GM23338 (cell line): ENCODE measurements at regions not wholly inside any gene's neighbourhood (a gene's known extent, or its start where the extent isn't known, plus 50 kb on each side); places are given as distances from the start of the nearest gene placed in this dataset.

Experiments
- ATAC-seq: fragments of 200-7000 bp; cut with Tn5 transposase; 3 replicates; pipeline ENCODE4 v1.9.1; 2020
- DNase-seq: peaks from one replicate; pipeline ENCODE4 v3.0.0-alpha.2; 2015; ENCODE audit warnings: low spot score
- H2AFZ ChIP-seq: fragments of 200-600 bp; sonication (generic); 2 replicates; pipeline ENCODE4 v1.8.0; 2016; ENCODE audit warnings: antibody characterized with exemption, mild to moderate bottlenecking, moderate library complexity
- H3F3A ChIP-seq: fragments of 200-600 bp; sonication (generic); replicated peaks from 2 replicates; pipeline ENCODE4 v1.8.0; 2017; ENCODE audit warnings: antibody characterized with exemption, mixed run types, low read depth
- H3K27ac ChIP-seq: fragments of 200-600 bp; sonication (generic); 2 replicates; pipeline ENCODE4 v1.6.1; 2016; ENCODE audit warnings: low read depth
- H3K27me3 ChIP-seq: fragments of 200-600 bp; sonication (generic); 2 replicates; pipeline ENCODE4 v1.8.0; 2016; ENCODE audit warnings: mild to moderate bottlenecking, mixed run types, moderate library complexity; ENCODE audit not compliant: insufficient read depth
- H3K36me3 ChIP-seq: fragments of 200-600 bp; sonication (generic); 2 replicates; pipeline ENCODE4 v1.8.0; 2016; ENCODE audit warnings: mild to moderate bottlenecking; ENCODE audit not compliant: insufficient read depth
- H3K4me1 ChIP-seq: fragments of 200-600 bp; sonication (generic); 2 replicates; pipeline ENCODE4 v1.8.0; 2016; ENCODE audit warnings: mild to moderate bottlenecking, moderate library complexity; ENCODE audit not compliant: insufficient read depth
- H3K4me2 ChIP-seq: fragments of 200-600 bp; sonication (generic); 2 replicates; pipeline ENCODE4 v1.7.1; 2017; ENCODE audit warnings: mixed run types
- H3K4me3 ChIP-seq: fragments of 200-600 bp; sonication (generic); 2 replicates; pipeline ENCODE4 v1.6.1; 2016; ENCODE audit warnings: mixed run types
- H3K79me2 ChIP-seq: fragments of 200-600 bp; sonication (generic); replicated peaks from 2 replicates; pipeline ENCODE4 v1.8.0; 2017; ENCODE audit warnings: mild to moderate bottlenecking; ENCODE audit not compliant: insufficient read depth
- H3K9me2 ChIP-seq: fragments of 200-600 bp; sonication (generic); 2 replicates; pipeline ENCODE4 v1.8.0; 2017; ENCODE audit not compliant: insufficient read depth
- H4K20me1 ChIP-seq: fragments of 200-600 bp; sonication (generic); replicated peaks from 2 replicates; pipeline ENCODE4 v1.8.0; 2017; ENCODE audit warnings: mild to moderate bottlenecking; ENCODE audit not compliant: insufficient read depth
- H3K27ac Mint-ChIP-seq: 2 replicates; pipeline ENCODE4 v1.8.0; 2020; ENCODE audit warnings: inconsistent platforms, mild to moderate bottlenecking, moderate library complexity, mixed read lengths
- H3K27me3 Mint-ChIP-seq: 3 replicates; pipeline ENCODE4 v1.8.0; 2022; ENCODE audit warnings: low read depth, mild to moderate bottlenecking, moderate library complexity, mixed read lengths, inconsistent platforms; ENCODE audit not compliant: insufficient read depth, poor library complexity
- H3K36me3 Mint-ChIP-seq: 3 replicates; pipeline ENCODE4 v1.8.0; 2021; ENCODE audit warnings: low read depth, mild to moderate bottlenecking, inconsistent platforms, moderate library complexity, mixed read lengths
- H3K4me1 Mint-ChIP-seq: 3 replicates; pipeline ENCODE4 v1.8.0; 2020; ENCODE audit warnings: mild to moderate bottlenecking, inconsistent platforms, mixed read lengths
- H3K4me3 Mint-ChIP-seq: 3 replicates; pipeline ENCODE4 v1.8.0; 2021; ENCODE audit warnings: moderate library complexity, mild to moderate bottlenecking, inconsistent platforms, mixed read lengths
- H3K9me3 Mint-ChIP-seq: 3 replicates; pipeline ENCODE4 v1.8.0; 2020; ENCODE audit warnings: moderate library complexity, mild to moderate bottlenecking, inconsistent platforms, mixed read lengths
- CREB1 ChIP-seq: fragments of 250-450 bp; sonication (Bioruptor Pico); IDR thresholded peaks from 2 replicates; pipeline ENCODE4 v1.5.0; 2020; ENCODE audit warnings: low read depth, mild to moderate bottlenecking, moderate library complexity
- CTCF ChIP-seq, 2 experiments: fragments of 200-600 bp in 1 of 2; sonication (generic) in 1 of 2; conservative IDR thresholded peaks; 2 replicates each; pipeline versions ENCODE4 v1.5.1 to v1.6.1; 2016 to 2017; ENCODE audit warnings: antibody characterized with exemption in 2 of 2, low read depth in 2 of 2, mild to moderate bottlenecking in 2 of 2, moderate library complexity in 1 of 2
- EZH2 ChIP-seq: fragments of 200-600 bp; sonication (generic); IDR thresholded peaks from one replicate; pipeline ENCODE4 v1.8.0; 2017; ENCODE audit warnings: antibody characterized with exemption, mild to moderate bottlenecking, low read depth; ENCODE audit not compliant: unreplicated experiment
- EZH2phosphoT487 ChIP-seq: fragments of 200-600 bp; sonication (generic); IDR thresholded peaks from one replicate; pipeline ENCODE4 v1.8.1; 2018; ENCODE audit warnings: antibody characterized with exemption; ENCODE audit not compliant: unreplicated experiment
- JUNB ChIP-seq: IDR thresholded peaks from one replicate; pipeline ENCODE4 v1.6.1; 2016; ENCODE audit warnings: antibody characterized with exemption; ENCODE audit not compliant: unreplicated experiment
- NANOG ChIP-seq: IDR thresholded peaks from 2 replicates; pipeline ENCODE4 v1.6.1; 2016; ENCODE audit warnings: antibody characterized with exemption, borderline replicate concordance
- POLR2AphosphoS5 ChIP-seq: IDR thresholded peaks from 2 replicates; pipeline ENCODE4 v1.6.1; 2016; ENCODE audit warnings: antibody characterized with exemption, low read depth
- STAT1 ChIP-seq: IDR thresholded peaks from one replicate; pipeline ENCODE4 v1.6.1; 2016; ENCODE audit warnings: antibody characterized with exemption; ENCODE audit not compliant: unreplicated experiment
- ZNF114 ChIP-seq: fragments of 250-450 bp; sonication (Bioruptor Pico); IDR thresholded peaks from 2 replicates; pipeline ENCODE4 v1.5.0; 2020; ENCODE audit warnings: mild to moderate bottlenecking, moderate library complexity
- ZNF462 ChIP-seq: fragments of 250-450 bp; sonication (Bioruptor Pico); IDR thresholded peaks from 2 replicates; pipeline ENCODE4 v1.5.0; 2020; ENCODE audit warnings: mild to moderate bottlenecking, moderate library complexity
- TF ChIP-seq, protein P1 (sequence below): IDR thresholded peaks from one replicate; pipeline ENCODE4 v1.6.1; 2018; ENCODE audit warnings: antibody characterized with exemption; ENCODE audit not compliant: unreplicated experiment

- H3K4me1 ChIP-seq, result peaks cover 7% of the 10 kb centered on the region; the same call in 1 of the 2 replicates
- H2AFZ ChIP-seq, result no peak overlapping the region
- no peaks in the 10 kb centered on the region for H3K79me2 ChIP-seq
- no peaks in the 10 kb centered on the region for H3K36me3 ChIP-seq
- peaks cover 9% of the 10 kb centered on the region; the same call in 1 of the 2 replicates for H3K9me2 ChIP-seq
- peaks cover 3% of the 10 kb centered on the region for H3K27me3 Mint-ChIP-seq
- H3K4me2 ChIP-seq, result no peak overlapping the region
- no peak overlapping the region for H3K27ac ChIP-seq
- H3K9me3 Mint-ChIP-seq, result peaks cover 7% of the 10 kb centered on the region
- no peaks in the 10 kb centered on the region for H3K27me3 ChIP-seq
- TF ChIP-seq, protein P1, sequence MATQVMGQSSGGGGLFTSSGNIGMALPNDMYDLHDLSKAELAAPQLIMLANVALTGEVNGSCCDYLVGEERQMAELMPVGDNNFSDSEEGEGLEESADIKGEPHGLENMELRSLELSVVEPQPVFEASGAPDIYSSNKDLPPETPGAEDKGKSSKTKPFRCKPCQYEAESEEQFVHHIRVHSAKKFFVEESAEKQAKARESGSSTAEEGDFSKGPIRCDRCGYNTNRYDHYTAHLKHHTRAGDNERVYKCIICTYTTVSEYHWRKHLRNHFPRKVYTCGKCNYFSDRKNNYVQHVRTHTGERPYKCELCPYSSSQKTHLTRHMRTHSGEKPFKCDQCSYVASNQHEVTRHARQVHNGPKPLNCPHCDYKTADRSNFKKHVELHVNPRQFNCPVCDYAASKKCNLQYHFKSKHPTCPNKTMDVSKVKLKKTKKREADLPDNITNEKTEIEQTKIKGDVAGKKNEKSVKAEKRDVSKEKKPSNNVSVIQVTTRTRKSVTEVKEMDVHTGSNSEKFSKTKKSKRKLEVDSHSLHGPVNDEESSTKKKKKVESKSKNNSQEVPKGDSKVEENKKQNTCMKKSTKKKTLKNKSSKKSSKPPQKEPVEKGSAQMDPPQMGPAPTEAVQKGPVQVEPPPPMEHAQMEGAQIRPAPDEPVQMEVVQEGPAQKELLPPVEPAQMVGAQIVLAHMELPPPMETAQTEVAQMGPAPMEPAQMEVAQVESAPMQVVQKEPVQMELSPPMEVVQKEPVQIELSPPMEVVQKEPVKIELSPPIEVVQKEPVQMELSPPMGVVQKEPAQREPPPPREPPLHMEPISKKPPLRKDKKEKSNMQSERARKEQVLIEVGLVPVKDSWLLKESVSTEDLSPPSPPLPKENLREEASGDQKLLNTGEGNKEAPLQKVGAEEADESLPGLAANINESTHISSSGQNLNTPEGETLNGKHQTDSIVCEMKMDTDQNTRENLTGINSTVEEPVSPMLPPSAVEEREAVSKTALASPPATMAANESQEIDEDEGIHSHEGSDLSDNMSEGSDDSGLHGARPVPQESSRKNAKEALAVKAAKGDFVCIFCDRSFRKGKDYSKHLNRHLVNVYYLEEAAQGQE, result no peak
- TF ChIP-seq ZNF114 (no peak), EZH2 (no peak), CREB1 (CRISPR knock-in tag) (no peak), CTCF (conservative IDR thresholded peaks at IDR 0.05; ENCODE audit: low read depth in 2 of 2) (no peak), JUNB (no peak), STAT1 (no peak), NANOG (no peak), EZH2phosphoT487 (no peak), POLR2AphosphoS5 (no peak)
- ATAC-seq (no peak), DNase-seq (no peak)
- no peak overlapping the region for H3K4me3 ChIP-seq
- no peak overlapping the region for H3K27ac Mint-ChIP-seq
- no peaks in the 10 kb centered on the region for H3F3A ChIP-seq
- H3K36me3 Mint-ChIP-seq, result peaks cover 5% of the 10 kb centered on the region; the same call in 2 of the 3 replicates
- no peak overlapping the region for H3K4me3 Mint-ChIP-seq
- no peaks in the 10 kb centered on the region for H4K20me1 ChIP-seq
- 0 out of 3 replicates have a peak, but pooled peaks cover 4% of the 10 kb centered on the region for H3K4me1 Mint-ChIP-seq
Measured at GRCh38 chr2:150141226-150142001, 346.1 kb downstream of the RND3 start.

DNA sequence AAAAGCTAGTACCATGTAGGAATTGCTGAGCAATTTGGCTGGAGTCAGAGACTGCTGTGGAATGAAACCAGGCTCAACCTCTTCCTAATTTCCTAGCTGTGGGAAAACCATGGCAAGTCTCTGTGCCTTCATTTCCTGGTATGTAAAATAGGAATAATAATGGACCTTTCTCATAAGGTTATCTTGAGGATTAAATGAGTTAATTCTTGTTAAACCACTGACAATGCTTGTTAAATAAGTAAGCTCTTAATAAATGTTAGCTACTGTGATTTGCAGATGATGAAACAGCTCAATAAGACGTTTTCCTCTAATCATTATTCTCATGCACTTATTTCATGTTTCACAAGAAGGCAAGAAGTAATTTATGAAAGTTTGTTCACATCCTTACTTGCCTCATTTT is 346.7 kb downstream of the RND3 start:
- no peaks in the 10 kb centered on the region for H3K36me3 ChIP-seq
- no peak overlapping the region for H3K27ac Mint-ChIP-seq
- H3K4me1 Mint-ChIP-seq, result 0 out of 3 replicates have a peak, but pooled peaks cover 4% of the 10 kb centered on the region
- no peak overlapping the region for H3K4me3 Mint-ChIP-seq
- H3K4me1 ChIP-seq, result peaks cover 7% of the 10 kb centered on the region; the same call in 1 of the 2 replicates
- no peaks in the 10 kb centered on the region for H3K27me3 Mint-ChIP-seq
- DNase-seq (no peak), ATAC-seq (no peak)
- H3K4me3 ChIP-seq, result no peak overlapping the region
- no peaks in the 10 kb centered on the region for H3K27me3 ChIP-seq
- H4K20me1 ChIP-seq, result no peaks in the 10 kb centered on the region
- H3K9me3 Mint-ChIP-seq, result 0 out of 3 replicates have a peak, but pooled peaks cover under 1% of the 10 kb centered on the region
- H3K4me2 ChIP-seq, result no peak overlapping the region
- H3K36me3 Mint-ChIP-seq, result no peaks in the 10 kb centered on the region; the same call in 2 of the 3 replicates
- no peak overlapping the region for H3K27ac ChIP-seq
- H3F3A ChIP-seq, result no peaks in the 10 kb centered on the region
- no peak for TF ChIP-seq ZNF462 (CRISPR knock-in tag)
- 0 out of 2 replicates have a peak, but pooled peaks cover 5% of the 10 kb centered on the region for H3K9me2 ChIP-seq
- H2AFZ ChIP-seq, result no peak overlapping the region
- H3K79me2 ChIP-seq, result no peaks in the 10 kb centered on the region
